Duodenal mucosa (tissue), 2 donors: ENCODE measurements at regions not wholly inside any gene's neighbourhood (a gene's known extent, or its start where the extent isn't known, plus 50 kb on each side); places are given as distances from the start of the nearest gene placed in this dataset.
"Not testable (repeated sequence)": the region's sequence is repeated elsewhere in the genome, so short reads cannot be mapped to it uniquely, and the experiment has no call there.

Experiments
- H3K27ac ChIP-seq: one replicate; pipeline ENCODE4 v1.7.0; 2013; ENCODE audit warnings: low read depth, low read length
- H3K27me3 ChIP-seq, 2 donors: one replicate each; pipeline ENCODE4 v1.7.0; 2013; ENCODE audit warnings: low read length in 2 of 2, control low read depth in 1 of 2; ENCODE audit not compliant: insufficient read depth in 2 of 2, control insufficient read depth in 1 of 2
- H3K36me3 ChIP-seq, 2 donors: one replicate each; pipeline ENCODE4 v1.7.0; 2013; ENCODE audit warnings: low read length in 2 of 2, control low read depth in 1 of 2; ENCODE audit not compliant: insufficient read depth in 2 of 2, control insufficient read depth in 1 of 2
- H3K4me1 ChIP-seq, 2 donors: one replicate each; pipeline ENCODE4 v1.7.0; 2013; ENCODE audit warnings: low read length in 2 of 2, control low read depth in 1 of 2; ENCODE audit not compliant: insufficient read depth in 2 of 2, control insufficient read depth in 1 of 2
- H3K4me3 ChIP-seq, 2 donors: one replicate each; pipeline ENCODE4 v1.7.0; 2013; ENCODE audit warnings: low read length in 2 of 2, low read depth in 1 of 2
- H3K9ac ChIP-seq, 2 donors: one replicate each; pipeline ENCODE4 v1.7.0; 2013; ENCODE audit warnings: low read length in 2 of 2, low read depth in 1 of 2
- H3K9me3 ChIP-seq, 2 donors: one replicate each; pipeline ENCODE4 v1.7.0; 2013; ENCODE audit warnings: low read length in 2 of 2, control low read depth in 1 of 2; ENCODE audit not compliant: control insufficient read depth in 1 of 2

- H3K27ac ChIP-seq: no peak overlapping the region
- no peaks in the 10 kb centered on the region for H3K9me3 ChIP-seq
- peaks cover 0 to 5% of the 10 kb centered on the region in 2 donors for H3K27me3 ChIP-seq
- H3K4me1 ChIP-seq: no peaks in the 10 kb centered on the region
- H3K9ac ChIP-seq: no peak overlapping the region
- no peaks in the 10 kb centered on the region for H3K36me3 ChIP-seq
- H3K4me3 ChIP-seq: no peak overlapping the region
These were observed 289.9 kb downstream of the NDUFA10 start for GRCh38 chr2:239735131-239735828.

- Histone ChIP-seq H3K9me3 (no peaks in the 10 kb centered on the region), H3K4me3 (no peak overlapping the region), H3K9ac (no peak overlapping the region), H3K4me1 (no peaks in the 10 kb centered on the region), H3K27ac (no peak overlapping the region), H3K36me3 (no peaks in the 10 kb centered on the region), H3K27me3 (peaks cover 0 to 5% of the 10 kb centered on the region in 2 donors)
These were observed 290.6 kb downstream of the NDUFA10 start for GRCh38 chr2:239734436-239735005.

- Histone ChIP-seq H3K9me3 (no peaks in the 10 kb centered on the region), H3K4me1 (no peaks in the 10 kb centered on the region), H3K9ac (no peak overlapping the region), H3K4me3 (no peak overlapping the region), H3K27ac (no peak overlapping the region), H3K27me3 (no peaks in the 10 kb centered on the region), H3K36me3 (no peaks in the 10 kb centered on the region)
These were observed 292.5 kb downstream of the NDUFA10 start for GRCh38 chr2:239732666-239733010.

GRCh38 chr2:239731998-239732665 is 293.0 kb downstream of the NDUFA10 start:
- no peaks in the 10 kb centered on the region for H3K9me3 ChIP-seq
- no peak overlapping the region for H3K9ac ChIP-seq
- H3K27ac ChIP-seq: no peak overlapping the region
- no peak overlapping the region for H3K4me3 ChIP-seq
- H3K36me3 ChIP-seq: no peaks in the 10 kb centered on the region
- no peaks in the 10 kb centered on the region for H3K27me3 ChIP-seq
- no peaks in the 10 kb centered on the region for H3K4me1 ChIP-seq

- Histone ChIP-seq H3K36me3 (no peaks in the 10 kb centered on the region), H3K4me1 (no peaks in the 10 kb centered on the region), H3K27me3 (no peaks in the 10 kb centered on the region), H3K4me3 (no peak overlapping the region), H3K9ac (no peak overlapping the region), H3K9me3 (no peaks in the 10 kb centered on the region), H3K27ac (no peak overlapping the region)
These were observed 293.7 kb downstream of the NDUFA10 start for GRCh38 chr2:239731422-239731821.

GRCh38 chr2:239730897-239731296 is 294.2 kb downstream of the NDUFA10 start:
- H3K9ac ChIP-seq: no peak overlapping the region
- no peaks in the 10 kb centered on the region for H3K36me3 ChIP-seq
- no peaks in the 10 kb centered on the region for H3K4me1 ChIP-seq
- no peaks in the 10 kb centered on the region for H3K27me3 ChIP-seq
- no peaks in the 10 kb centered on the region for H3K9me3 ChIP-seq
- no peak overlapping the region for H3K27ac ChIP-seq
- H3K4me3 ChIP-seq: no peak overlapping the region

- H3K4me1 ChIP-seq, H3K27me3 ChIP-seq, H3K9me3 ChIP-seq, H3K4me3 ChIP-seq, H3K36me3 ChIP-seq, H3K9ac ChIP-seq, H3K27ac ChIP-seq: not testable (repeated sequence)
These were observed 294.6 kb downstream of the NDUFA10 start for GRCh38 chr2:239730567-239730882.

GRCh38 chr2:239729681-239730566 is 295.2 kb downstream of the NDUFA10 start:
- no peak overlapping the region for H3K9ac ChIP-seq
- no peaks in the 10 kb centered on the region for H3K36me3 ChIP-seq
- no peaks in the 10 kb centered on the region for H3K9me3 ChIP-seq
- H3K27ac ChIP-seq: no peak overlapping the region
- no peaks in the 10 kb centered on the region for H3K27me3 ChIP-seq
- H3K4me1 ChIP-seq: no peaks in the 10 kb centered on the region
- H3K4me3 ChIP-seq: no peak overlapping the region

GRCh38 chr2:239729151-239729550 is 296.0 kb downstream of the NDUFA10 start:
- Histone ChIP-seq H3K4me3 (no peak overlapping the region), H3K9ac (no peak overlapping the region), H3K36me3 (no peaks in the 10 kb centered on the region), H3K4me1 (no peaks in the 10 kb centered on the region), H3K9me3 (no peaks in the 10 kb centered on the region), H3K27ac (no peak overlapping the region), H3K27me3 (no peaks in the 10 kb centered on the region)

GRCh38 chr2:239728751-239729150 is 296.4 kb downstream of the NDUFA10 start:
- Histone ChIP-seq H3K4me1 (no peaks in the 10 kb centered on the region), H3K9me3 (no peaks in the 10 kb centered on the region), H3K27me3 (no peaks in the 10 kb centered on the region), H3K4me3 (no peak overlapping the region), H3K9ac (no peak overlapping the region), H3K27ac (no peak overlapping the region), H3K36me3 (no peaks in the 10 kb centered on the region)
